SU-DHL-6 (cell line): ENCODE measurements at regions not wholly inside any gene's neighbourhood (a gene's known extent, or its start where the extent isn't known, plus 50 kb on each side); places are given as distances from the start of the nearest gene placed in this dataset.

Experiments
- H2AFZ ChIP-seq: fragments of 200-600 bp; sonication (generic); 2 replicates; pipeline ENCODE4 v1.6.1; 2014; ENCODE audit warnings: low read depth, mild to moderate bottlenecking, moderate library complexity, mixed read lengths, antibody characterized with exemption, low read length; ENCODE audit not compliant: severe bottlenecking
- H3F3A ChIP-seq: fragments of 200-600 bp; shearing (Covaris generic); 2 replicates; pipeline ENCODE4 v1.6.0; 2016; ENCODE audit warnings: antibody characterized with exemption, mild to moderate bottlenecking; ENCODE audit not compliant: insufficient read depth
- H3K27ac ChIP-seq: fragments of 200-600 bp; sonication (generic); 2 replicates; pipeline ENCODE4 v1.5.1; 2016; ENCODE audit warnings: low read depth, mild to moderate bottlenecking, low read length, moderate library complexity, mixed read lengths
- H3K27me3 ChIP-seq: fragments of 200-600 bp; sonication (generic), shearing (Covaris generic); 2 replicates; pipeline ENCODE4 v1.6.0; 2014; ENCODE audit warnings: mild to moderate bottlenecking, low read length
- H3K36me3 ChIP-seq: fragments of 200-600 bp; sonication (generic); 2 replicates; pipeline ENCODE4 v1.6.1; 2014; ENCODE audit warnings: mild to moderate bottlenecking, low read length, mixed read lengths
- H3K4me2 ChIP-seq: fragments of 300-600, 200-600 bp; shearing (Covaris generic), sonication (generic); 2 replicates; pipeline ENCODE4 v1.6.0; 2014; ENCODE audit warnings: low read length, low read depth, mild to moderate bottlenecking; ENCODE audit not compliant: poor library complexity, severe bottlenecking
- H3K4me3 ChIP-seq: fragments of 200-600 bp; sonication (generic); 2 replicates; pipeline ENCODE4 v1.5.1; 2014; ENCODE audit warnings: antibody characterized with exemption, low read length, mild to moderate bottlenecking, mixed read lengths; ENCODE audit not compliant: insufficient read depth, poor library complexity, severe bottlenecking
- H3K79me2 ChIP-seq: fragments of 200-600 bp; sonication (generic); 2 replicates; pipeline ENCODE4 v1.6.1; 2014; ENCODE audit warnings: mild to moderate bottlenecking, low read length, moderate library complexity; ENCODE audit not compliant: insufficient read depth
- H3K9ac ChIP-seq: fragments of 200-600 bp; sonication (generic); 2 replicates; pipeline ENCODE4 v1.7.0; 2014; ENCODE audit warnings: mild to moderate bottlenecking, low read length
- H3K9me2 ChIP-seq: fragments of 200-600 bp; sonication (generic); replicated peaks from 2 replicates; pipeline ENCODE4 v1.6.1; 2014; ENCODE audit warnings: low read length; ENCODE audit not compliant: insufficient read depth
- H3K9me3 ChIP-seq: fragments of 200-600 bp; sonication (generic); 2 replicates; pipeline ENCODE4 v1.6.1; 2014; ENCODE audit warnings: low read length, mixed read lengths; ENCODE audit not compliant: insufficient read depth
- H4K20me1 ChIP-seq: fragments of 200-600 bp; sonication (generic); 2 replicates; pipeline ENCODE4 v1.6.1; 2014; ENCODE audit warnings: low read depth, mild to moderate bottlenecking, antibody characterized with exemption, low read length, moderate library complexity, mixed read lengths
- EZH2phosphoT487 ChIP-seq: fragments of 200-600 bp; sonication (generic), shearing (Covaris generic); conservative IDR thresholded peaks from 2 replicates; pipeline ENCODE4 v1.6.1; 2018; ENCODE audit warnings: mild to moderate bottlenecking, antibody characterized with exemption, low read length, moderate library complexity, mixed read lengths
- TF ChIP-seq, protein P1 (sequence below): fragments of 200-600 bp; sonication (generic); IDR thresholded peaks from one replicate; pipeline ENCODE4 v1.5.1; 2017; ENCODE audit warnings: antibody characterized with exemption, mild to moderate bottlenecking, low read length, moderate library complexity; ENCODE audit not compliant: insufficient read depth, poor library complexity, severe bottlenecking

DNA sequence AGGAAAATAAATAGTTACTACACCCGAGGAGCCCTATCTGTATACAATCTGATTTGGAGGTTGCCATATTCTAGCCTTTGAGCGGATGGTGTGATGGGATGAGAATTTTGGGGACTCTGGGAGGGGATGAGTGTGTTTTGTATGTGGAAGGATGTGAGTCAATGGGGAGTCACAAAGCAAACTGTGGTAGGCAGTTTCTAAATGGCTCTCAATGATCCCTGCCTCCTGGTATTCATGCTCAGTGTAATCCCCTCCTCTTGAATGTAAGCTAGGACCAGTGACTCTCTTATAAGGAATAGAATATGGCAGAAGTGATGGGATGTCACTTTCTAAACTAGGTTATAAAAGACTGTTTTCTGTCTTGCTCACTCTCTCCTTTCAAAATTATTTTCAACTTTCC is 205.7 kb upstream of the RIOK2 start:
- Histone ChIP-seq H3K9me3 (no peaks in the 10 kb centered on the region), H3K36me3 (no peaks in the 10 kb centered on the region), H3K27me3 (no peaks in the 10 kb centered on the region), H2AFZ (no peak overlapping the region), H3K9ac (no peak overlapping the region), H3K4me3 (no peak overlapping the region), H3K79me2 (no peaks in the 10 kb centered on the region), H3K4me2 (no peak overlapping the region), H3K9me2 (no peaks in the 10 kb centered on the region), H3F3A (no peaks in the 10 kb centered on the region), H4K20me1 (no peaks in the 10 kb centered on the region), H3K27ac (no peak overlapping the region)
- TF ChIP-seq, protein P1, sequence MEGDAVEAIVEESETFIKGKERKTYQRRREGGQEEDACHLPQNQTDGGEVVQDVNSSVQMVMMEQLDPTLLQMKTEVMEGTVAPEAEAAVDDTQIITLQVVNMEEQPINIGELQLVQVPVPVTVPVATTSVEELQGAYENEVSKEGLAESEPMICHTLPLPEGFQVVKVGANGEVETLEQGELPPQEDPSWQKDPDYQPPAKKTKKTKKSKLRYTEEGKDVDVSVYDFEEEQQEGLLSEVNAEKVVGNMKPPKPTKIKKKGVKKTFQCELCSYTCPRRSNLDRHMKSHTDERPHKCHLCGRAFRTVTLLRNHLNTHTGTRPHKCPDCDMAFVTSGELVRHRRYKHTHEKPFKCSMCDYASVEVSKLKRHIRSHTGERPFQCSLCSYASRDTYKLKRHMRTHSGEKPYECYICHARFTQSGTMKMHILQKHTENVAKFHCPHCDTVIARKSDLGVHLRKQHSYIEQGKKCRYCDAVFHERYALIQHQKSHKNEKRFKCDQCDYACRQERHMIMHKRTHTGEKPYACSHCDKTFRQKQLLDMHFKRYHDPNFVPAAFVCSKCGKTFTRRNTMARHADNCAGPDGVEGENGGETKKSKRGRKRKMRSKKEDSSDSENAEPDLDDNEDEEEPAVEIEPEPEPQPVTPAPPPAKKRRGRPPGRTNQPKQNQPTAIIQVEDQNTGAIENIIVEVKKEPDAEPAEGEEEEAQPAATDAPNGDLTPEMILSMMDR, result no peak
- TF ChIP-seq EZH2phosphoT487, result no peak

DNA sequence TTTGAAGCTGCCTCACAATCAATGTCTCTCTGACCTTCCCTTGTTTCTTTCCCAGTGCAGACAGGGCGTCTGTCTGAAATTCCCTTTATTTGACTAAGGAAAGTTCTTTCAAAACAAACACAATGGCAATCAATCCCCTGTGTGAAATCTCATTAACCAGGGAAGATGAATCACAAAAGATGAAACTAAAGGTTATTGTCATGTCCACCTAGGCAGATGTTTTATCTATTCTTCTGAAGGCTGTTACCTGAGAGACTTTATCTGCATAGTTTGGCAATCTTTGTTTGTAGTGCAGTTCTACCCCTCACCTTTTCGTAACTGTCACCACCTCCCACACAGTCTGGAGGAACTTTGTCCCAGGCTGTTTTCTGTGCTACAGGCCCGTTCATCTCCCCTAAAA is 217.5 kb upstream of the RIOK2 start:
- Histone ChIP-seq H3K9me2 (no peaks in the 10 kb centered on the region), H3K79me2 (no peaks in the 10 kb centered on the region), H3K4me2 (no peak overlapping the region), H4K20me1 (no peaks in the 10 kb centered on the region), H3K9ac (no peak overlapping the region), H3F3A (no peaks in the 10 kb centered on the region), H3K9me3 (no peaks in the 10 kb centered on the region), H2AFZ (no peak overlapping the region), H3K4me3 (no peak overlapping the region), H3K36me3 (no peaks in the 10 kb centered on the region), H3K27me3 (no peaks in the 10 kb centered on the region), H3K27ac (no peak overlapping the region)
- no peak for TF ChIP-seq EZH2phosphoT487
- TF ChIP-seq, protein P1, result no peak

DNA sequence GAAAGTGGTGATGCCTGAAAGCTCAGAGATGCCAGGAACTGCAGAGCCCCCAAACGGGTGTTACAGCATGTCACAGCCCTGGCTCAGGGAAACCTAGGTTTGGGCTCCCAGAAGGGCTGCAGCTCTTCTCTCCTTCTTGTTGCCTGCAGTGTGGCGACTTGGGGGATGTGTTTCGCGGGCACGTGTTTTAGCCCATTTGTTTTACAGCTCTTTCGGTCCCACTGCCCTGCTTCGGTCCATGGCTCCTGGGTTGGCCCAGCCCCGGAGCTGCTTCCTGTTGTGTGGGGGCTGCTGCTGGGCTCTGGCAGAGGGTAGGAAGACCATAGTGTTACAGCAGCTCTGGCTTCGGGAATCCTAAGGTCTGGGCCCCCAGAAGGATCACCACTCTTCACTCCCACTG is 222.9 kb upstream of the RIOK2 start:
- no peak overlapping the region for H3K4me3 ChIP-seq
- no peaks in the 10 kb centered on the region for H3K9me2 ChIP-seq
- no peak overlapping the region for H3K27ac ChIP-seq
- H3F3A ChIP-seq, result no peaks in the 10 kb centered on the region
- H3K27me3 ChIP-seq, result no peaks in the 10 kb centered on the region
- no peaks in the 10 kb centered on the region for H3K9me3 ChIP-seq
- no peaks in the 10 kb centered on the region for H3K36me3 ChIP-seq
- no peaks in the 10 kb centered on the region for H4K20me1 ChIP-seq
- no peak overlapping the region for H3K4me2 ChIP-seq
- H3K79me2 ChIP-seq, result no peaks in the 10 kb centered on the region
- no peak for TF ChIP-seq EZH2phosphoT487
- TF ChIP-seq, protein P1, result no peak
- H3K9ac ChIP-seq, result no peak overlapping the region
- H2AFZ ChIP-seq, result no peak overlapping the region
